Smooth muscle cell (in vitro differentiated cells): ENCODE measurements at regions not wholly inside any gene's neighbourhood (a gene's known extent, or its start where the extent isn't known, plus 50 kb on each side); places are given as distances from the start of the nearest gene placed in this dataset.

Source experiments
- DNase-seq: peaks from one replicate; lab custom pipeline; 2025; ENCODE audit not compliant: unreplicated experiment; lab: John Stamatoyannopoulos, UW
- H2AFZ ChIP-seq: fragments of 200-600 bp; sonication (generic); 2 replicates; pipeline ENCODE4 v1.6.0; 2016; ENCODE audit warnings: antibody characterized with exemption, low read depth, mild to moderate bottlenecking
- H3F3A ChIP-seq: fragments of 200-600 bp; sonication (generic); 2 replicates; pipeline ENCODE4 v1.6.0; 2017; ENCODE audit warnings: antibody characterized with exemption, low read depth
- H3K27ac ChIP-seq: fragments of 200-600 bp; sonication (generic); 2 replicates; pipeline ENCODE4 v1.5.1; 2016; ENCODE audit warnings: low read depth, mild to moderate bottlenecking
- H3K27me3 ChIP-seq: fragments of 200-600 bp; sonication (generic); 2 replicates; pipeline ENCODE4 v1.6.1; 2016; ENCODE audit warnings: low read depth, mild to moderate bottlenecking
- H3K36me3 ChIP-seq: fragments of 200-600 bp; sonication (generic); 2 replicates; pipeline ENCODE4 v1.5.1; 2016; ENCODE audit warnings: low read depth
- H3K4me1 ChIP-seq: fragments of 200-600 bp; sonication (generic); 2 replicates; pipeline ENCODE4 v1.5.1; 2016; ENCODE audit warnings: low read depth
- H3K4me2 ChIP-seq: fragments of 200-600 bp; sonication (generic); 2 replicates; pipeline ENCODE4 v1.6.0; 2016; ENCODE audit warnings: mild to moderate bottlenecking
- H3K4me3 ChIP-seq: fragments of 200-600 bp; sonication (generic); 2 replicates; pipeline ENCODE4 v1.5.1; 2016; ENCODE audit warnings: mild to moderate bottlenecking
- H3K79me2 ChIP-seq: fragments of 200-600 bp; sonication (generic); 2 replicates; pipeline ENCODE4 v1.6.0; 2016; ENCODE audit warnings: low read depth, mild to moderate bottlenecking
- H3K9ac ChIP-seq: fragments of 200-600 bp; sonication (generic); 2 replicates; pipeline ENCODE4 v1.6.0; 2016; ENCODE audit warnings: low read depth
- H3K9me3 ChIP-seq: fragments of 200-600 bp; sonication (generic); replicated peaks from 2 replicates; pipeline ENCODE4 v1.5.1; 2016; ENCODE audit warnings: low read depth
- H4K20me1 ChIP-seq: fragments of 200-600 bp; sonication (generic); 2 replicates; pipeline ENCODE4 v1.6.0; 2016; ENCODE audit warnings: low read depth
- CTCF ChIP-seq: fragments of 200-600 bp; sonication (generic); IDR thresholded peaks from 2 replicates; pipeline ENCODE4 v1.5.1; 2017; ENCODE audit warnings: borderline replicate concordance, mild to moderate bottlenecking, antibody characterized with exemption; ENCODE audit not compliant: insufficient read depth, poor library complexity, severe bottlenecking
- WGBS: methylation state at CpG from one replicate; pipeline ENCODE4 v1.1.7; 2016; ENCODE audit warnings: low lambda C conversion rate; 5-methylcytosine and 5-hydroxymethylcytosine counted together

GRCh38 chr7:16025696-16026095, 339.2 kb upstream of the MEOX2 start:
- Histone ChIP-seq H3K9me3 (no peaks in the 10 kb centered on the region), H3K27ac (no peak overlapping the region), H3K27me3 (no peaks in the 10 kb centered on the region), H3K36me3 (no peaks in the 10 kb centered on the region), H4K20me1 (no peaks in the 10 kb centered on the region), H3K4me2 (no peak overlapping the region), H3K9ac (no peak overlapping the region), H3F3A (no peaks in the 10 kb centered on the region), H3K4me3 (no peak overlapping the region), H2AFZ (no peak overlapping the region), H3K79me2 (no peaks in the 10 kb centered on the region), H3K4me1 (peaks cover 11% of the 10 kb centered on the region)
- no peak for TF ChIP-seq CTCF
- 94% methylated on average over 1 of the region's 1 CpG for WGBS
- no peak for DNase-seq

- Histone ChIP-seq H3K27me3 (no peaks in the 10 kb centered on the region), H3K4me3 (no peak overlapping the region), H3K9me3 (no peaks in the 10 kb centered on the region), H3K79me2 (no peaks in the 10 kb centered on the region), H4K20me1 (no peaks in the 10 kb centered on the region), H2AFZ (no peak overlapping the region), H3K4me2 (no peak overlapping the region), H3K9ac (no peak overlapping the region), H3K36me3 (no peaks in the 10 kb centered on the region), H3K4me1 (peaks cover 11% of the 10 kb centered on the region), H3K27ac (no peak overlapping the region), H3F3A (no peaks in the 10 kb centered on the region)
- TF ChIP-seq CTCF = no peak
- DNase-seq = no peak
- WGBS = 86% methylated on average over 3 of the region's 3 CpGs
Observed at GRCh38 chr7:16023503-16023902, 337.0 kb upstream of the MEOX2 start.

- Histone ChIP-seq H3K9ac (no peak overlapping the region), H3K79me2 (no peaks in the 10 kb centered on the region), H3K27me3 (no peaks in the 10 kb centered on the region), H3K4me2 (no peak overlapping the region), H3K36me3 (no peaks in the 10 kb centered on the region), H3K4me1 (peaks cover 7% of the 10 kb centered on the region), H3F3A (no peaks in the 10 kb centered on the region), H3K27ac (no peak overlapping the region), H2AFZ (no peak overlapping the region), H3K4me3 (no peak overlapping the region), H4K20me1 (no peaks in the 10 kb centered on the region), H3K9me3 (no peaks in the 10 kb centered on the region)
- DNase-seq = no peak
- no peak for TF ChIP-seq CTCF
- 90% methylated on average over 2 of the region's 2 CpGs for WGBS
Observed at GRCh38 chr7:16023046-16023445, 336.6 kb upstream of the MEOX2 start.

GRCh38 chr7:16021851-16022250, 335.4 kb upstream of the MEOX2 start:
- Histone ChIP-seq H3K4me2 (no peak overlapping the region), H3K79me2 (no peaks in the 10 kb centered on the region), H4K20me1 (no peaks in the 10 kb centered on the region), H3K27ac (no peak overlapping the region), H3F3A (no peaks in the 10 kb centered on the region), H3K9me3 (no peaks in the 10 kb centered on the region), H3K36me3 (no peaks in the 10 kb centered on the region), H3K9ac (no peak overlapping the region), H3K4me1 (no peaks in the 10 kb centered on the region), H2AFZ (no peak overlapping the region), H3K27me3 (no peaks in the 10 kb centered on the region), H3K4me3 (no peak overlapping the region)
- 93% methylated on average over 1 of the region's 1 CpG for WGBS
- DNase-seq = no peak
- no peak for TF ChIP-seq CTCF
